ENCODE measurements at regions not wholly inside any gene's neighbourhood (a gene's known extent, or its start where the extent isn't known, plus 50 kb on each side); places are given as distances from the start of the nearest gene placed in this dataset.

DNA sequence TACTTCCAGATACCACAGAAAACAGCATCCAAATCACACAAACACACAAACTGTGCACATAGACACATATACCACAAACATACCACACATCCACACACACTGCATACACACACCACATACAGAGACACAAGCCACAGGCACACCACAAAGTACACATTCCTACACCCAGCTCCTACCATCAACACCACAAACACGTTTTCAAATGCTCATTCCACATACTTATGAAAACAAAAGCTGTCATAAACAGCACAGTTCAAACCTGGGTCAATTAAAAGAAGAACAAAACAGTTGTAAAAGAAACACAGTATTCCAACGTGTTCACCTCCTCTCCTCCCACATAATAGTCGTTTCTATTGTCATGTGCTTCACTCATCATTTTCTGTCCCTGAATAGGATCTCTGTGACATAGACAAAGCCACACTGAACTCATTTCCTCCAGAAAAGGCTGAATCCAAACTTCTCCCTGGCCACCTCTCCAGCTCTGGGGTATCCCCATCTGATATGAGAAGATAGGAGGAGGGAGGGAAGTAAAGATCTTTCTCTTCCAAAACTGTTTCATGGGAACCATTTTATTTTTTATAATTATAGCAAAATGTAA, 89.2 kb downstream of the CXCL12 start:
- H3K9me3 Mint-ChIP-seq (ENCODE audit: unreplicated experiment) = no peaks in the 10 kb centered on the region
- BruUV-seq (replicated peaks) = no TSS peak
- TF ChIP-seq, protein P1, sequence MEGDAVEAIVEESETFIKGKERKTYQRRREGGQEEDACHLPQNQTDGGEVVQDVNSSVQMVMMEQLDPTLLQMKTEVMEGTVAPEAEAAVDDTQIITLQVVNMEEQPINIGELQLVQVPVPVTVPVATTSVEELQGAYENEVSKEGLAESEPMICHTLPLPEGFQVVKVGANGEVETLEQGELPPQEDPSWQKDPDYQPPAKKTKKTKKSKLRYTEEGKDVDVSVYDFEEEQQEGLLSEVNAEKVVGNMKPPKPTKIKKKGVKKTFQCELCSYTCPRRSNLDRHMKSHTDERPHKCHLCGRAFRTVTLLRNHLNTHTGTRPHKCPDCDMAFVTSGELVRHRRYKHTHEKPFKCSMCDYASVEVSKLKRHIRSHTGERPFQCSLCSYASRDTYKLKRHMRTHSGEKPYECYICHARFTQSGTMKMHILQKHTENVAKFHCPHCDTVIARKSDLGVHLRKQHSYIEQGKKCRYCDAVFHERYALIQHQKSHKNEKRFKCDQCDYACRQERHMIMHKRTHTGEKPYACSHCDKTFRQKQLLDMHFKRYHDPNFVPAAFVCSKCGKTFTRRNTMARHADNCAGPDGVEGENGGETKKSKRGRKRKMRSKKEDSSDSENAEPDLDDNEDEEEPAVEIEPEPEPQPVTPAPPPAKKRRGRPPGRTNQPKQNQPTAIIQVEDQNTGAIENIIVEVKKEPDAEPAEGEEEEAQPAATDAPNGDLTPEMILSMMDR (IDR thresholded peaks at IDR 0.05; ENCODE audit: insufficient read depth in 1 of 2, low read depth in 1 of 2, low read length in 1 of 2, severe bottlenecking in 1 of 2, unreplicated experiment in 1 of 2) = no peak
- no peak for DNase-seq
- no peaks in the 10 kb centered on the region for H3K36me3 Mint-ChIP-seq (ENCODE audit: insufficient read depth, unreplicated experiment)
- H3K4me1 Mint-ChIP-seq (ENCODE audit: low read depth, unreplicated experiment) = no peaks in the 10 kb centered on the region
- ChIA-PET CTCF (no interaction called here), POLR2A (no interaction called here)
- intact Hi-C loops (cut with micrococcal nuclease; ENCODE audit: unreplicated experiment) = no loop called here
- Histone ChIP-seq H3K4me3 (ENCODE audit: low read depth, low read length) (no peak overlapping the region), H3K36me3 (ENCODE audit: control insufficient read depth, insufficient read depth, low read length) (no peaks in the 10 kb centered on the region), H3K4me1 (no peaks in the 10 kb centered on the region), H3K9me3 (no peaks in the 10 kb centered on the region), H3K27me3 (replicated peaks; ENCODE audit: control insufficient read depth, insufficient read depth, low read length) (no peaks in the 10 kb centered on the region)
- H3K27ac Mint-ChIP-seq (ENCODE audit: unreplicated experiment) = no peak overlapping the region
- no peak overlapping the region for H3K4me3 Mint-ChIP-seq (ENCODE audit: unreplicated experiment)
- H3K27me3 Mint-ChIP-seq (ENCODE audit: insufficient read depth, unreplicated experiment) = peaks cover 3% of the 10 kb centered on the region

DNA sequence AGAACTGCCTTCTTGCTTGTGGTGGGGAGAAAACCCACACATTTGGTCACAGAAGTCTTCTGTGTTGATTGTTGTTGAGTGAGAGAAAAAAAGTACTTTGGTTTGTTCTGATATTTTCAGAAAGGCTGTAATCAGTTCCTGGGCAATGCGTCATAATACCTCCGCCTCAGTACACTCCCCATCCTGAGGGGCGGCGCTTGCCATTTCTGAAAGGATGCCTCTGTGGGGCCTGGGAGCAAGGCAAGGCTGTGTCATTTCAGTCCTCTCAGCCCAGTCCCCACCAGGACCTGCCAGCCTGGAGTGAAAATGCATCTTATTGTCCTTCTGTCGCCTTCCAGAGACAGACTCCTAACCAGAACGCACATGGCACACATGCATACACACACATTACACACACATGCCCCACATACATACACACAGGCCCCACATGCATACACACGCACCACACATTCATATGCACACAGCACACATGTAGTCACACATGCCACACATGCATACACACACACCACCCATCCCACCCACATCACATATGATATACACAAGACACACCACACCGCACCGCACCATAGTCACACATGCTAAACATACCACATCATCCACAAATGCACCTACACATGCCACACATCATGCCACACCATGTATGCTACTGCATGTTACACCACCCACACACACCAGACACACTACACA, 90.0 kb downstream of the CXCL12 start:
- ChIA-PET CTCF (no interaction called here), POLR2A (no interaction called here)
- Histone ChIP-seq H3K4me3 (ENCODE audit: low read depth, low read length) (no peak overlapping the region), H3K36me3 (ENCODE audit: control insufficient read depth, insufficient read depth, low read length) (no peaks in the 10 kb centered on the region), H3K4me1 (no peaks in the 10 kb centered on the region), H3K27me3 (replicated peaks; ENCODE audit: control insufficient read depth, insufficient read depth, low read length) (no peaks in the 10 kb centered on the region), H3K9me3 (0 out of 2 replicates have a peak, but pooled peaks cover 2% of the 10 kb centered on the region)
- DNase-seq = no peak
- Mint-ChIP-seq H3K4me3 (ENCODE audit: unreplicated experiment) (no peak overlapping the region), H3K27ac (ENCODE audit: unreplicated experiment) (no peak overlapping the region), H3K36me3 (ENCODE audit: insufficient read depth, unreplicated experiment) (no peaks in the 10 kb centered on the region), H3K4me1 (ENCODE audit: low read depth, unreplicated experiment) (no peaks in the 10 kb centered on the region), H3K27me3 (ENCODE audit: insufficient read depth, unreplicated experiment) (peaks cover 3% of the 10 kb centered on the region), H3K9me3 (ENCODE audit: unreplicated experiment) (no peaks in the 10 kb centered on the region)
- TF ChIP-seq, protein P1 (IDR thresholded peaks at IDR 0.05; ENCODE audit: insufficient read depth in 1 of 2, low read depth in 1 of 2, low read length in 1 of 2, severe bottlenecking in 1 of 2, unreplicated experiment in 1 of 2) = no peak
- no TSS peak for BruUV-seq (replicated peaks)
- intact Hi-C loops (cut with micrococcal nuclease; ENCODE audit: unreplicated experiment) = no loop called here

DNA sequence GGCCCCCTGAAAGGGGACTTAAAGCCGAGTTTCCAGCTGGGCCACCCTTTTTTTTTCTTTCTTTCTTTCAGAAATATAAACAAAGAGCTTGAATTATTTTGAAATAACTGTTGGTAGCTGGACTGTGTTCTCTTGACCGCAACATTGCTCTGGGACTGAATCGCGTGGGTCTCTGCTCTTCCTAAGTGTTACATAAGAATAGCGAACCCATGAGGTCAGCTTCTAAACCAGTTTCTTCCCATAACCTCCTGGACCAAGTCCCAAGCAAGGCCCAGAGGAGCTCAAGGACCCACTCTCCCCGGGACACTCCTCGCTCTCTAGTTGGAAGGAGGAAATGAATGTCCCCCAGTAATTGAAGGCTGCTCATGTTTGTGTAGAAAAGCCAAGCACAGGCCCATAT, 91.1 kb downstream of the CXCL12 start:
- H3K27me3 ChIP-seq (replicated peaks; ENCODE audit: control insufficient read depth, insufficient read depth, low read length) = no peaks in the 10 kb centered on the region
- no peaks in the 10 kb centered on the region for H3K36me3 ChIP-seq (ENCODE audit: control insufficient read depth, insufficient read depth, low read length)
- Mint-ChIP-seq H3K9me3 (ENCODE audit: unreplicated experiment) (no peaks in the 10 kb centered on the region), H3K27ac (ENCODE audit: unreplicated experiment) (no peak overlapping the region), H3K36me3 (ENCODE audit: insufficient read depth, unreplicated experiment) (no peaks in the 10 kb centered on the region), H3K4me3 (ENCODE audit: unreplicated experiment) (no peak overlapping the region), H3K4me1 (ENCODE audit: low read depth, unreplicated experiment) (no peaks in the 10 kb centered on the region), H3K27me3 (ENCODE audit: insufficient read depth, unreplicated experiment) (peaks cover 5% of the 10 kb centered on the region)
- intact Hi-C loops (cut with micrococcal nuclease; ENCODE audit: unreplicated experiment) = no loop called here
- ChIA-PET CTCF (no interaction called here), POLR2A (no interaction called here)
- TF ChIP-seq, protein P1 (IDR thresholded peaks at IDR 0.05; ENCODE audit: insufficient read depth in 1 of 2, low read depth in 1 of 2, low read length in 1 of 2, severe bottlenecking in 1 of 2, unreplicated experiment in 1 of 2) = no peak
- no peaks in the 10 kb centered on the region for H3K4me1 ChIP-seq
- H3K9me3 ChIP-seq = 0 out of 2 replicates have a peak, but pooled peaks cover 7% of the 10 kb centered on the region
- BruUV-seq (replicated peaks) = no TSS peak
- H3K4me3 ChIP-seq (ENCODE audit: low read depth, low read length) = no peak overlapping the region
- no peak for DNase-seq
